WTC11 (cell line): ENCODE measurements at regions not wholly inside any gene's neighbourhood (a gene's known extent, or its start where the extent isn't known, plus 50 kb on each side); places are given as distances from the start of the nearest gene placed in this dataset.

ENCODE experiments used
- ATAC-seq: fragments of 200-7000 bp; cut with Tn5 transposase; 2 replicates; pipeline ENCODE4 v1.10.0; 2021; ENCODE audit warnings: mild to moderate bottlenecking, moderate library complexity
- CTCF ChIA-PET: fragments of 300-600 bp; sonication (Branson Sonifier 250); formaldehyde crosslinking; loops from one replicate; lab custom pipeline; 2021; ENCODE audit warnings: antibody characterized with exemption; lab: Charles Lee
- POLR2A ChIA-PET: fragments of 350-600 bp; sonication (Branson Sonifier 250); formaldehyde crosslinking; loops from one replicate; lab custom pipeline; 2021; ENCODE audit warnings: antibody characterized with exemption; lab: Charles Lee
- DNase-seq: peaks from one replicate; pipeline ENCODE4 v3.0.0; 2021; ENCODE audit warnings: low spot score
- H3K27ac Mint-ChIP-seq: 2 replicates; pipeline ENCODE4 v1.8.0; 2021; ENCODE audit warnings: mixed read lengths
- H3K27me3 Mint-ChIP-seq: 2 replicates; pipeline ENCODE4 v1.8.0; 2021; ENCODE audit warnings: low read depth, mild to moderate bottlenecking, moderate library complexity, mixed read lengths
- H3K36me3 Mint-ChIP-seq: 2 replicates; pipeline ENCODE4 v1.8.0; 2021; ENCODE audit warnings: mixed read lengths
- H3K4me1 Mint-ChIP-seq: 2 replicates; pipeline ENCODE4 v1.8.0; 2022; ENCODE audit warnings: mixed read lengths
- H3K4me3 Mint-ChIP-seq: 2 replicates; pipeline ENCODE4 v1.8.0; 2021; ENCODE audit warnings: mild to moderate bottlenecking, moderate library complexity, mixed read lengths
- H3K9me3 Mint-ChIP-seq: 2 replicates; pipeline ENCODE4 v1.8.0; 2021; ENCODE audit warnings: mixed read lengths
- AR ChIP-seq: fragments of 250-450 bp; sonication (Bioruptor Pico); IDR thresholded peaks from 2 replicates; pipeline ENCODE4 v1.9.0; 2021; ENCODE audit warnings: mild to moderate bottlenecking
- GTF2I ChIP-seq: fragments of 250-450 bp; sonication (Bioruptor Pico); conservative IDR thresholded peaks from 2 replicates; pipeline ENCODE4 v1.4.0; 2021; ENCODE audit warnings: mild to moderate bottlenecking
- HMGXB4 ChIP-seq: sonication (generic); formaldehyde crosslinking; IDR thresholded peaks from 2 replicates; pipeline ENCODE4 v1.8.1; 2023; ENCODE audit warnings: mild to moderate bottlenecking, moderate library complexity, missing genetic modification reagents
- MLX ChIP-seq: sonication (generic); formaldehyde crosslinking; IDR thresholded peaks from 2 replicates; pipeline ENCODE4 v1.8.1; 2023; ENCODE audit warnings: mild to moderate bottlenecking, missing genetic modification reagents, moderate library complexity
- NR3C1 ChIP-seq: sonication (generic); formaldehyde crosslinking; conservative IDR thresholded peaks from 2 replicates; pipeline ENCODE4 v1.8.1; 2023; ENCODE audit warnings: low read depth, mild to moderate bottlenecking, missing genetic modification reagents
- PRRX2 ChIP-seq: fragments of 250-450 bp; sonication (Bioruptor Pico); IDR thresholded peaks from 2 replicates; pipeline ENCODE4 v1.8.0; 2021; ENCODE audit warnings: mild to moderate bottlenecking
- RELA ChIP-seq: sonication (generic); formaldehyde crosslinking; IDR thresholded peaks from 2 replicates; pipeline ENCODE4 v1.8.1; 2022; ENCODE audit warnings: missing genetic modification reagents, mild to moderate bottlenecking, borderline replicate concordance
- SMAD3 ChIP-seq: sonication (generic); formaldehyde crosslinking; IDR thresholded peaks from 2 replicates; pipeline ENCODE4 v1.8.0; 2022; ENCODE audit warnings: missing genetic modification reagents, mild to moderate bottlenecking, borderline replicate concordance
- SP1 ChIP-seq: sonication (generic); formaldehyde crosslinking; conservative IDR thresholded peaks from 2 replicates; pipeline ENCODE4 v1.8.1; 2022; ENCODE audit warnings: missing genetic modification reagents
- ZNF232 ChIP-seq: sonication (generic); formaldehyde crosslinking; IDR thresholded peaks from 2 replicates; pipeline ENCODE4 v1.8.0; 2022; ENCODE audit warnings: mild to moderate bottlenecking, missing genetic modification reagents
- ZNF281 ChIP-seq: sonication (generic); formaldehyde crosslinking; IDR thresholded peaks from 2 replicates; pipeline ENCODE4 v1.8.0; 2023; ENCODE audit warnings: mild to moderate bottlenecking, missing genetic modification reagents
- ZNF416 ChIP-seq: fragments of 250-450 bp; sonication (Bioruptor Pico); IDR thresholded peaks from 2 replicates; pipeline ENCODE4 v1.9.0; 2021; ENCODE audit warnings: mild to moderate bottlenecking, inconsistent platforms
- ZNF423 ChIP-seq: fragments of 250-450 bp; sonication (Bioruptor Pico); IDR thresholded peaks from 2 replicates; pipeline ENCODE4 v2.1.2; 2022; ENCODE audit warnings: mild to moderate bottlenecking, moderate library complexity
- ZNF512 ChIP-seq: sonication (generic); formaldehyde crosslinking; IDR thresholded peaks from 2 replicates; pipeline ENCODE4 v1.8.1; 2022; ENCODE audit warnings: missing genetic modification reagents, borderline replicate concordance
- ZNF532 ChIP-seq: fragments of 250-450 bp; sonication (Bioruptor Pico); IDR thresholded peaks from 2 replicates; pipeline ENCODE4 v1.9.0; 2021; ENCODE audit warnings: mild to moderate bottlenecking, borderline replicate concordance
- ZSCAN18 ChIP-seq: fragments of 250-450 bp; sonication (Bioruptor Pico); IDR thresholded peaks from 2 replicates; pipeline ENCODE4 v2.1.2; 2022; ENCODE audit warnings: mild to moderate bottlenecking, moderate library complexity

GRCh38 chr5:89584339-89584956, 701.5 kb upstream of the MEF2C start:
- no peak for DNase-seq
- ATAC-seq: no peak
- Mint-ChIP-seq H3K4me1 (peaks cover 14% of the 10 kb centered on the region), H3K27ac (no peak overlapping the region), H3K36me3 (no peaks in the 10 kb centered on the region), H3K9me3 (peaks cover 19% of the 10 kb centered on the region), H3K4me3 (no peak overlapping the region), H3K27me3 (no peaks in the 10 kb centered on the region)
- TF ChIP-seq NR3C1 (CRISPR knock-in tag): no peak
- no peak for TF ChIP-seq SP1 (CRISPR knock-in tag)
- no peak for TF ChIP-seq MLX (CRISPR knock-in tag)
- ChIA-PET CTCF (no interaction called here), POLR2A (no interaction called here)

- H3K36me3 Mint-ChIP-seq: no peaks in the 10 kb centered on the region
- ATAC-seq (no peak), DNase-seq (no peak)
- H3K27me3 Mint-ChIP-seq: no peaks in the 10 kb centered on the region
- no peak overlapping the region for H3K4me3 Mint-ChIP-seq
- H3K27ac Mint-ChIP-seq: no peak overlapping the region
- peaks cover 19% of the 10 kb centered on the region for H3K9me3 Mint-ChIP-seq
- TF ChIP-seq PRRX2 (CRISPR knock-in tag) (no peak), ZNF512 (CRISPR knock-in tag) (no peak), ZNF281 (CRISPR knock-in tag) (no peak), ZNF423 (no peak), HMGXB4 (CRISPR knock-in tag) (no peak), GTF2I (no peak), AR (CRISPR knock-in tag) (no peak), ZNF416 (CRISPR knock-in tag) (no peak), ZNF232 (CRISPR knock-in tag) (no peak), ZSCAN18 (CRISPR knock-in tag) (no peak), ZNF532 (CRISPR knock-in tag) (no peak), SMAD3 (CRISPR knock-in tag) (no peak), RELA (CRISPR knock-in tag) (no peak)
- H3K4me1 Mint-ChIP-seq: peaks cover 14% of the 10 kb centered on the region
- CTCF ChIA-PET: no interaction called here
- POLR2A ChIA-PET: no interaction called here
Measured at GRCh38 chr5:89583534-89583933, 700.5 kb upstream of the MEF2C start.
